SK-N-SH (cell line): ENCODE measurements at regions not wholly inside any gene's neighbourhood (a gene's known extent, or its start where the extent isn't known, plus 50 kb on each side); places are given as distances from the start of the nearest gene placed in this dataset.

Experiments used
- CHD2 ChIP-seq: fragments of 150-350 bp; IDR thresholded peaks from 2 replicates; pipeline ENCODE4 v1.6.1; 2018; ENCODE audit warnings: low read length; ENCODE audit not compliant: partially characterized antibody
- CTCF ChIP-seq: fragments of 200-600 bp; sonication (generic); IDR thresholded peaks from 2 replicates; pipeline ENCODE4 v1.6.1; 2017; ENCODE audit warnings: antibody characterized with exemption, mild to moderate bottlenecking, moderate library complexity
- ELF1 ChIP-seq: IDR thresholded peaks from 2 replicates; pipeline ENCODE4 v1.4.0; 2012
- EP300 ChIP-seq, 2 experiments: IDR thresholded peaks; 2 replicates each; pipeline versions ENCODE4 v1.4.0 to v1.6.1; 2012; ENCODE audit warnings: borderline replicate concordance in 1 of 2, low read depth in 1 of 2, low read length in 1 of 2
- GABPA ChIP-seq: IDR thresholded peaks from 2 replicates; pipeline ENCODE4 v1.4.0; 2012; ENCODE audit warnings: low read depth, mild to moderate bottlenecking
- NFIC ChIP-seq: IDR thresholded peaks from 2 replicates; pipeline ENCODE4 v1.4.0; 2012; ENCODE audit warnings: borderline replicate concordance
- POLR2AphosphoS5 ChIP-seq: IDR thresholded peaks from 2 replicates; pipeline ENCODE4 v1.6.1; 2012; ENCODE audit warnings: low read depth, low read length
- SIN3A ChIP-seq: IDR thresholded peaks from 2 replicates; pipeline ENCODE4 v1.6.1; 2012; ENCODE audit warnings: low read depth, mild to moderate bottlenecking, low read length, moderate library complexity, borderline replicate concordance
- SMC3 ChIP-seq: IDR thresholded peaks from 2 replicates; pipeline ENCODE4 v1.6.1; 2012; ENCODE audit warnings: low read depth, low read length, improper control_type of control experiment
- TEAD4 ChIP-seq: IDR thresholded peaks from 2 replicates; pipeline ENCODE4 v1.4.0; 2012; ENCODE audit warnings: mild to moderate bottlenecking, borderline replicate concordance; ENCODE audit not compliant: insufficient read depth
- TF ChIP-seq, protein P1 (sequence below): IDR thresholded peaks from 2 replicates; pipeline ENCODE4 v1.4.0; 2012; ENCODE audit warnings: low read depth
- TF ChIP-seq, protein P2 (sequence below): IDR thresholded peaks from 2 replicates; pipeline ENCODE4 v1.4.0; 2012; ENCODE audit warnings: low read depth, borderline replicate concordance
- TF ChIP-seq, protein P3 (sequence below): IDR thresholded peaks from 2 replicates; pipeline ENCODE4 v1.6.1; 2012; ENCODE audit warnings: mild to moderate bottlenecking, low read depth, low read length, moderate library complexity

DNA sequence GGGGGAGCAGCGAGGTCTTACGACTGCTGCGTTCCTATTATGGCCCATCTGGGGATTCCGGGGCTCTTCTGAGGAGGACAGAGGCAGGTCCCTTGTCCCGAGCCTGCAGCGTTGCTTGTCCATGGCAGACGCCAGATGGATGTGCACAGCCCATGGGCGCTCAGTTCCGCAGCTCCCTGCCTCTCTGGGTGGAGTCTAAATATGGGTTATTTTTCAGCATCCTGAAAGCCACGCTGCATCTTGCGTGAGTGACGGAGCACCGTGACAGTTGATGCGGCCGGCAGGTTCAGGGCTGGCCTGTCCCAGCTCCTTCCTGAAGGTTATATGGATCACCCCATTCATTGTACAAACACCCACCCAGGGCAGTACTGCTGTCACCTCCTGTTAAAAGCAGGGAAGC lies 1169.4 kb downstream of the BRD1 start:
- TF ChIP-seq POLR2AphosphoS5 (no peak), SIN3A (no peak), CTCF (no peak), SMC3 (no peak), ELF1 (no peak), TEAD4 (no peak), GABPA (no peak), EP300 (IDR thresholded peaks at IDR 0.05; ENCODE audit: borderline replicate concordance in 1 of 2, low read depth in 1 of 2, low read length in 1 of 2) (no peak), CHD2 (no peak), NFIC (no peak)
- TF ChIP-seq, protein P1, sequence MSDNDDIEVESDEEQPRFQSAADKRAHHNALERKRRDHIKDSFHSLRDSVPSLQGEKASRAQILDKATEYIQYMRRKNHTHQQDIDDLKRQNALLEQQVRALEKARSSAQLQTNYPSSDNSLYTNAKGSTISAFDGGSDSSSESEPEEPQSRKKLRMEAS, result no peak
- TF ChIP-seq, protein P2, sequence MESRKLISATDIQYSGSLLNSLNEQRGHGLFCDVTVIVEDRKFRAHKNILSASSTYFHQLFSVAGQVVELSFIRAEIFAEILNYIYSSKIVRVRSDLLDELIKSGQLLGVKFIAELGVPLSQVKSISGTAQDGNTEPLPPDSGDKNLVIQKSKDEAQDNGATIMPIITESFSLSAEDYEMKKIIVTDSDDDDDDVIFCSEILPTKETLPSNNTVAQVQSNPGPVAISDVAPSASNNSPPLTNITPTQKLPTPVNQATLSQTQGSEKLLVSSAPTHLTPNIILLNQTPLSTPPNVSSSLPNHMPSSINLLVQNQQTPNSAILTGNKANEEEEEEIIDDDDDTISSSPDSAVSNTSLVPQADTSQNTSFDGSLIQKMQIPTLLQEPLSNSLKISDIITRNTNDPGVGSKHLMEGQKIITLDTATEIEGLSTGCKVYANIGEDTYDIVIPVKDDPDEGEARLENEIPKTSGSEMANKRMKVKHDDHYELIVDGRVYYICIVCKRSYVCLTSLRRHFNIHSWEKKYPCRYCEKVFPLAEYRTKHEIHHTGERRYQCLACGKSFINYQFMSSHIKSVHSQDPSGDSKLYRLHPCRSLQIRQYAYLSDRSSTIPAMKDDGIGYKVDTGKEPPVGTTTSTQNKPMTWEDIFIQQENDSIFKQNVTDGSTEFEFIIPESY, result no peak
- TF ChIP-seq, protein P3, sequence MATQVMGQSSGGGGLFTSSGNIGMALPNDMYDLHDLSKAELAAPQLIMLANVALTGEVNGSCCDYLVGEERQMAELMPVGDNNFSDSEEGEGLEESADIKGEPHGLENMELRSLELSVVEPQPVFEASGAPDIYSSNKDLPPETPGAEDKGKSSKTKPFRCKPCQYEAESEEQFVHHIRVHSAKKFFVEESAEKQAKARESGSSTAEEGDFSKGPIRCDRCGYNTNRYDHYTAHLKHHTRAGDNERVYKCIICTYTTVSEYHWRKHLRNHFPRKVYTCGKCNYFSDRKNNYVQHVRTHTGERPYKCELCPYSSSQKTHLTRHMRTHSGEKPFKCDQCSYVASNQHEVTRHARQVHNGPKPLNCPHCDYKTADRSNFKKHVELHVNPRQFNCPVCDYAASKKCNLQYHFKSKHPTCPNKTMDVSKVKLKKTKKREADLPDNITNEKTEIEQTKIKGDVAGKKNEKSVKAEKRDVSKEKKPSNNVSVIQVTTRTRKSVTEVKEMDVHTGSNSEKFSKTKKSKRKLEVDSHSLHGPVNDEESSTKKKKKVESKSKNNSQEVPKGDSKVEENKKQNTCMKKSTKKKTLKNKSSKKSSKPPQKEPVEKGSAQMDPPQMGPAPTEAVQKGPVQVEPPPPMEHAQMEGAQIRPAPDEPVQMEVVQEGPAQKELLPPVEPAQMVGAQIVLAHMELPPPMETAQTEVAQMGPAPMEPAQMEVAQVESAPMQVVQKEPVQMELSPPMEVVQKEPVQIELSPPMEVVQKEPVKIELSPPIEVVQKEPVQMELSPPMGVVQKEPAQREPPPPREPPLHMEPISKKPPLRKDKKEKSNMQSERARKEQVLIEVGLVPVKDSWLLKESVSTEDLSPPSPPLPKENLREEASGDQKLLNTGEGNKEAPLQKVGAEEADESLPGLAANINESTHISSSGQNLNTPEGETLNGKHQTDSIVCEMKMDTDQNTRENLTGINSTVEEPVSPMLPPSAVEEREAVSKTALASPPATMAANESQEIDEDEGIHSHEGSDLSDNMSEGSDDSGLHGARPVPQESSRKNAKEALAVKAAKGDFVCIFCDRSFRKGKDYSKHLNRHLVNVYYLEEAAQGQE, result no peak
